ENCODE measurements at regions not wholly inside any gene's neighbourhood (a gene's known extent, or its start where the extent isn't known, plus 50 kb on each side); places are given as distances from the start of the nearest gene placed in this dataset.

DNA sequence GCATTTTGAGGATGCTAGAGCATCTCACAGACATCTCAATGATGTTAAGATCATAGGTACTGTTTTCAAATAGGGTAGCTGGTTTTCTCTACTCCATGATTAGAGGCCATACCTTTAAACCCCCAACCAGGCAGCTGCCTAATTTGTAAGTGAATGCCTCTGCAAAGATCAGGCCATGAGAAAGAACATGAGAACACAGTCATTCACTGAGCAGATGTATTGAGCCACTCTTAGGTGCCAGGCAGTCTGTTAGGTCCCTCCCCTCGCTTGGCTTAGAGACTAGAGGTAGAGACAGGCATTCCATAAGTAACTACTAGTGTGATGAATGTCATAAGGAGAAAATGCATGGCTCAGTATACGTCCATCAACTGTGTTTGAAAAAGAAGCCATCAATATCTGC is 410.0 kb downstream of the FGF9 start:
- DNase-seq (ENCODE audit: low read depth in 2 of 2): no peak
- TF ChIP-seq, protein P1, sequence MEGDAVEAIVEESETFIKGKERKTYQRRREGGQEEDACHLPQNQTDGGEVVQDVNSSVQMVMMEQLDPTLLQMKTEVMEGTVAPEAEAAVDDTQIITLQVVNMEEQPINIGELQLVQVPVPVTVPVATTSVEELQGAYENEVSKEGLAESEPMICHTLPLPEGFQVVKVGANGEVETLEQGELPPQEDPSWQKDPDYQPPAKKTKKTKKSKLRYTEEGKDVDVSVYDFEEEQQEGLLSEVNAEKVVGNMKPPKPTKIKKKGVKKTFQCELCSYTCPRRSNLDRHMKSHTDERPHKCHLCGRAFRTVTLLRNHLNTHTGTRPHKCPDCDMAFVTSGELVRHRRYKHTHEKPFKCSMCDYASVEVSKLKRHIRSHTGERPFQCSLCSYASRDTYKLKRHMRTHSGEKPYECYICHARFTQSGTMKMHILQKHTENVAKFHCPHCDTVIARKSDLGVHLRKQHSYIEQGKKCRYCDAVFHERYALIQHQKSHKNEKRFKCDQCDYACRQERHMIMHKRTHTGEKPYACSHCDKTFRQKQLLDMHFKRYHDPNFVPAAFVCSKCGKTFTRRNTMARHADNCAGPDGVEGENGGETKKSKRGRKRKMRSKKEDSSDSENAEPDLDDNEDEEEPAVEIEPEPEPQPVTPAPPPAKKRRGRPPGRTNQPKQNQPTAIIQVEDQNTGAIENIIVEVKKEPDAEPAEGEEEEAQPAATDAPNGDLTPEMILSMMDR (IDR thresholded peaks at IDR 0.05; ENCODE audit: low read depth, low read length): no peak
- no peak overlapping the region for H3K4me3 ChIP-seq (replicated peaks in 1 of 2; ENCODE audit: low read depth in 2 of 2, low read length in 2 of 2)

DNA sequence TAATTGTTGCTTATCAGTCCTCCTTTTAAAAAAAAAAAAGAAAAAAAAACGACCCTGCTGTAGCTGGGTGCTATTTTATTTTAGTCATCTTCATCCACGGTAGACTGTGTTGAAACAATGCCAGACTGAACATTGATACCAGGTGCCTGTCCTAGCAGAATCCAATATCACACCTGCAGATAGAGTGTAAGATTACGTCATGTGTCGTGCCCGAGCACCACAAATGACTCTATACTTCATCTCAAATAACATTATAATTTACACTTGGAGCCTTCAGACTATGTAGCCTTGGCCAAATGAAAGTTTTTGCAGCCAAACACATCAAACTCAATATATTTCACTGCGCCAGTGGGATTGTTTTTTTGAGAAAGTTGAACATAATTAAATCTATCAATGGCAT is 410.6 kb downstream of the FGF9 start:
- no peak for DNase-seq (ENCODE audit: low read depth in 2 of 2)
- no peak overlapping the region for H3K4me3 ChIP-seq (replicated peaks in 1 of 2; ENCODE audit: low read depth in 2 of 2, low read length in 2 of 2)

DNA sequence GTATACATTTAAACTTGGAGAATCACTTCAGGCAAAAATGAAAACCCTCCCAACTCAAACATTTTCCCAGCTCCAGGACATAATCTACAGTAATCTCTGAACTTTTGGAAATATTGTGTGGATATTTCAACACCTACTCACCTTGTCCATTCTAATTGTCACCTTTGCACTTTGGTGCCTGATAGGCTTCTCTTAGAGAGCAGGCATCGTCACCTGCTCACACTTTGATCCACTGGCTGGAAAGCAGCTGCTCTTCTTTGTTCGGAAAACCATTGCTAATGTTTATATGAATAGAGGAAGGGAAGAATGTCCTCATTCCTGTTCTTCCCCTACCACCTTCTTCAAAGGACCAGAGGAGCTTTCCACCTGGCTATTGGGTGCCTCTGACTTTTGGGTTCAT is 411.2 kb downstream of the FGF9 start:
- no peak for DNase-seq (ENCODE audit: low read depth in 2 of 2)

More for the DNA sequence above, 410.6 kb downstream of the FGF9 start:
- TF ChIP-seq, protein P1 (IDR thresholded peaks at IDR 0.05; ENCODE audit: low read depth, low read length): no peak

DNA sequence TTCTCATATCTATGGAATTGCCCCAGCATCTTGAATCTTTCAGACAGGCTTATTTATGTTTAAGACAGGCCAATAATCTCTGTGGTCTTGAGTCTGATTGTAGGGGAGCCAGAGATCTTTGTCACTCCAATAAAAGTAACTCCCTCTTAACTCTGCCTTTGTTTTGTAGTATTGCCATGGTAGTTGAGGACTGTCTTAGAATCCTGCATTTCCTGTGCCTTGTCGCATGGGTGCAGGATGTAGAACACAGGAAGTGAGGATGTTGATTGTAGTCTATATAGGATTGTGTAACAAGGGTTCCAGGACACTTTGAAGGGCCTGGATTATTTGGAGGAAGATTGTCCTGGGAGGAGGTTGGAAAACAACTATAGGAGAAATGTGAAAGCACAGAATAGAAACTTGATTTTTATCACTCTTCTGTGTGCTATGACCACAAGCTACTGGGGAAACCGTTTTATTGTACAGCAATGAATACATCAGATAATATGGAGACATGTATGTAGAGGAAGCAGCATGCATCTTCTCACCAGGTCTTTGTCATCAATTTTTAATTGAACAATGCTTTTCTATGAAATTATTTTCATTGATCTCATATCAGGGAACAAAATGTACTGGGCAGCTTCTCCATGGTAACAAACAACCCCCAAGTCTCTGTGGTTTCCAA is 411.7 kb downstream of the FGF9 start:
- TF ChIP-seq, protein P1 (IDR thresholded peaks at IDR 0.05; ENCODE audit: low read depth, low read length): no peak
- no peak overlapping the region for H3K4me3 ChIP-seq (replicated peaks in 1 of 2; ENCODE audit: low read depth in 2 of 2, low read length in 2 of 2)
- no peak for DNase-seq (ENCODE audit: low read depth in 2 of 2)

More for the DNA sequence above, 411.2 kb downstream of the FGF9 start:
- TF ChIP-seq, protein P1 (IDR thresholded peaks at IDR 0.05; ENCODE audit: low read depth, low read length): no peak
- H3K4me3 ChIP-seq (replicated peaks in 1 of 2; ENCODE audit: low read depth in 2 of 2, low read length in 2 of 2): no peak overlapping the region

DNA sequence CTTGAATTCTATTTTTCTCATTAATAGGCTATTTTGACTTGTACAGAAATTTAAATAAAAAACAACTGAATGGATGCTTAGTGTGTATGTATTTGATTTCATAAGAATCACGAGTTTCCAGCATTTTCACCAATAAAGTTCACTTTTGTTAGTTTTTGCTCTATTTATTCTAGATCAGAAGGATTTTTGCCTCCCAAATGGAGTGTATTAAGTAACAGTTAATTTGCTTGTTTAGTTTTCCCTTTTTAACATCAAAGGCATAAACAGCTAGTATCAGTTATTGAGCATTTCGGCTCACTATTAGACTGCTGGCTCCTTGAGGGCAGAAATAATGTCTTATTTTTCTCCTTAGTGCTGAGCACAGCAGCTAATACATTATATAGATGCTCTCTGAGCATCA is 414.1 kb downstream of the FGF9 start:
- TF ChIP-seq, protein P1 (IDR thresholded peaks at IDR 0.05; ENCODE audit: low read depth, low read length): no peak

DNA sequence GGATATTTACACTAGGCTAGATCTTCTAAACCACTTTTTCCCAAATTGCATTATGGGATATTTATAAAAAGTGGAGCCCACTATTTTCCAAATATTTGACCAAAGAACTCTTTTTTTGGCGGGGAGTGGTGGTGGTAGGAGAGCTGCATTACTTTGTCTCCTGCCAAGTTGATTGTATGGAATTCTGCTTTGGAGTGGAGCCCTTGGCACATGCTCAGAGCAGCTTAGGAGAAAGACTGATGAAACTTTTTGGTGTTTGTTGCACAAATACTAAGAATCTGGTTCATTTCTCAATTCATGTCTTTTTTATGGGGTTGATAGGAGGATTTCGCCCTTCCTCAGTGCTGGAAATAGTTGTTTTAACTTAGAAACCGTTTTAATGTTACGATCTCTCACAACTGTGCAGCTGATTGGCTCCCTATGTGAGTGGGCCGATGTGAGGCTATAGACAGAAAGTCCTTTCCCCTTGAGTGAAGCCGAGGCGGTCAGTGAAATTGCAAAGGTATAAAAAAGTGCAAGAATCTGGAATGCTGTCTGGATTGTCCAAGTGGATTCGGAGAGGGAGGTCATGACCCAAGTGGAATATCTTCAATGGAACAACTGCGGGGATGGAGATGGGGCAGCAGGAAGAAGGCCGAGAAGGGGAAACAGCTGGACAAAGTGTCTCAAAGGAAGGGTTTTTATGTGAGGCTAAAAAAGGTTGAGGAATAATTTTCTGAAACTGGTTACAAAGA is 415.9 kb downstream of the FGF9 start:
- DNase-seq (ENCODE audit: low read depth in 2 of 2): peak in 1 of 2 donors; percentile 2
- no peak overlapping the region for H3K4me3 ChIP-seq (replicated peaks in 1 of 2; ENCODE audit: low read depth in 2 of 2, low read length in 2 of 2)
- TF ChIP-seq, protein P1 (IDR thresholded peaks at IDR 0.05; ENCODE audit: low read depth, low read length): no peak

More for the DNA sequence above, 414.1 kb downstream of the FGF9 start:
- no peak overlapping the region for H3K4me3 ChIP-seq (replicated peaks in 1 of 2; ENCODE audit: low read depth in 2 of 2, low read length in 2 of 2)
- no peak for DNase-seq (ENCODE audit: low read depth in 2 of 2)
